SK-N-MC (cell line): ENCODE measurements at regions not wholly inside any gene's neighbourhood (a gene's known extent, or its start where the extent isn't known, plus 50 kb on each side); places are given as distances from the start of the nearest gene placed in this dataset.

Experiments used
- EZH2 ChIP-seq: fragments of 200-600 bp; sonication (generic); IDR thresholded peaks from one replicate; pipeline ENCODE4 v1.6.1; 2017; ENCODE audit warnings: antibody characterized with exemption
- POLR2AphosphoS5 ChIP-seq: IDR thresholded peaks from 2 replicates; pipeline ENCODE4 v1.6.1; 2012; ENCODE audit warnings: mild to moderate bottlenecking, low read depth, low read length, borderline replicate concordance

- TF ChIP-seq POLR2AphosphoS5, result no peak
- TF ChIP-seq EZH2, result no peak
Observed at GRCh38 chr6:105476978-105477377, 74.1 kb upstream of the PREP start.
